NOMO-1 treated with dmso at 0.1 percent for 144 hours (cell line): ENCODE measurements at regions not wholly inside any gene's neighbourhood (a gene's known extent, or its start where the extent isn't known, plus 50 kb on each side); places are given as distances from the start of the nearest gene placed in this dataset.
"Not testable (repeated sequence)": the region's sequence is repeated elsewhere in the genome, so short reads cannot be mapped to it uniquely, and the experiment has no call there.

Experiments used
- DNase-seq: peaks from one replicate; lab custom pipeline; 2025; ENCODE audit not compliant: unreplicated experiment; lab: John Stamatoyannopoulos, UW

DNA sequence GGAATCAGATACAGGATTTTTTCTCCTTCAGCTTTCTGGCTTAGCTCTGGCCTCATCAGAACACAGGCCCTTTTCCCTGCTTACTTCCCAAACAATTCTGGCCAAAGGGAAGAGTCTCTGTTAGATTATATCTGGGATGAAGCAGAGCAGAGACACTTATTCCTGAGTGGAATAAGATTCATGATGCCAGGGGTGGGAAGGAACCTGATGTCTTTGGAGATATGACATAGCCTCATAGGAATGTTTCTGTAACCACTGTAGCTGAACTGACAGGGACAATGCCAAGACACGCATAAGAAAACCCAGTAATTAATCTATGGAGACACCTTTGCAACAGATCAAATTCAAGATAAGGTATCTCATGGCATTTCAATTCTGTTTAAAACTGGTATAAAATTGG is 177.1 kb upstream of the RAG2 start:
- no peak for DNase-seq

DNA sequence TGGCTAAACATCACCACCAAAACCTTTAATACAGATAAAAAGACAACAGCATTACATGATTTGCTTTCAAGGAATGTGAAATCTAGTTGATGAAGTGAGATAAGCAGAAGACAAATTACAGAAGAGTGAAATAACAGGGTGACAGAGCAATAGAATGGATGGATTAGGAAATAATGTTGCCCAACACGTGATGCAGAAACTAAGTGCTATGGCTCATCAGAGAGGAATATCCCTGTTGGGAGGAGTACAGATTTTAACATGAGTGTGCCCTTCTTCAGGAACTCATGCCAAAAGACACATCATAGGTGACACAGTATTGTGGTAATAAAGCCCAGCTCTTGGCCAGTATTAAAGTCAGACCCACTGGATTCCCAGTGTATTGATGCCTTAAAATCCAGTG is 176.6 kb upstream of the RAG2 start:
- DNase-seq = no peak

- no peak for DNase-seq
These were observed 165.2 kb upstream of the RAG2 start for GRCh38 chr11:36763187-36763586.

DNA sequence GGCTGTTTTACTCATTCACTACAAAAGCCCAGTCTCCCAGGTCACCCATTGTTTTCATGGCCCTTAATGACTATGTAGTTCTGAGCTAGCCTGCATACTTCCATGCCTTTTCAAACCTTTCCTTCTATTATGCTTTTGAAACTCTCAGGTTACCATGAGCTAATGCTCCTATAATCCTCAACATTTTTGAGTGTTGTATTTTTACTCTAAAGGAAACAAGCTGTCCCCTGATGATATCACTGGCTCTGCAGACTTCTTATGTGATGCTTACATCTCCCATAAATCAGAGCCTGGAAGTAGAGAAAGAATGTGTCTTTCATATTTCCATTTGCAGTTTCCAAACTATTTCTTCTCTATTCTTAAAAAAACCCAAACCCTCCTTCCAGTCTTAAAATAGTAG is 159.0 kb upstream of the RAG2 start:
- DNase-seq = no peak

GRCh38 chr11:36753960-36754359 is 155.9 kb upstream of the RAG2 start:
- no peak for DNase-seq

- no peak for DNase-seq
These were observed 154.0 kb upstream of the RAG2 start for GRCh38 chr11:36751996-36752395.

DNA sequence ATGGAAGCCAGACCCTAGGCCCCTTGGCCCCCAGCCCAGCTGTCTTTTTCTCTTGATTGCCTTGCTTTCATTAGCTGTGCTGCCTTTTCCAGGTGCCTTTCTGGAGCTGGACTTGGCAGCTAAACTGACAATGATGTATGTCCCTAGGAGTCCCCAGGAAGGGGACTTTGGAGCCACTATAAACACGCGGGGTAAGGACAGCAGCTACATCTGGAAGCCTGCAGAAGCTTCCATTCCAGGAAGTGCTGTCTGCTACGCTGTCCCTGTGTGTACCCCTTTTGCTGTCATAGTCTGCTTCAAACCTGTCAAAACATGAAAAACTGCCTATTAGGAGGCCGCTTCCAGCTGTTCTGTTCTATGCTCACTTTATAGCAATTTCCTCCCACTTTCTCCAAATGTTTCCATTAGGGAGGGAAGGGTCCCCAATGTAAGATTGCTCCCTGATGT is 153.3 kb upstream of the RAG2 start:
- DNase-seq = no peak

GRCh38 chr11:36750349-36750748 is 152.3 kb upstream of the RAG2 start:
- no peak for DNase-seq

GRCh38 chr11:36748836-36749235 is 150.8 kb upstream of the RAG2 start:
- no peak for DNase-seq

GRCh38 chr11:36746886-36747710 is 149.1 kb upstream of the RAG2 start:
- peak; percentile 79 for DNase-seq

GRCh38 chr11:36744375-36745168 is 146.5 kb upstream of the RAG2 start:
- DNase-seq = peak; percentile 57

DNA sequence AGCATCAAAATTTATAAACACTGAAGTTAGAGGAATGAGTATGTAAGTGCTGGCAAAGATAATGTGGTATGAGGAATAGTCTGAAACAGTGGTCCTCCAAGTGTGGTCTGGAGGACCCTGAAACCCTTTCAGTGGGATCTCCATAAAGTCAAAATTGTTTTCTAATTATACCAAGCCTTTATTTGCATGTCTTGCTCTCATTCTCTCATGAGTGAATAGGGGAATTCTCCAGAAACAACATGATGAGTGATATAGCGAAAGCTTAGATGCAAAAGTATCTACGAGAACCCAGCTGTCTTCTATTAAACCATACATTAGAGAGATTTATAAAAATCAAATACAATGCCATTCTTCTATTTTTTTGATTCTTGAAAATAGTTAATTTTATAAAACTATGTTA is 145.0 kb upstream of the RAG2 start:
- DNase-seq = no peak

GRCh38 chr11:36741515-36741914 is 143.5 kb upstream of the RAG2 start:
- no peak for DNase-seq

- DNase-seq = peak; percentile 44
These were observed 140.3 kb upstream of the RAG2 start for GRCh38 chr11:36738292-36738861.

DNA sequence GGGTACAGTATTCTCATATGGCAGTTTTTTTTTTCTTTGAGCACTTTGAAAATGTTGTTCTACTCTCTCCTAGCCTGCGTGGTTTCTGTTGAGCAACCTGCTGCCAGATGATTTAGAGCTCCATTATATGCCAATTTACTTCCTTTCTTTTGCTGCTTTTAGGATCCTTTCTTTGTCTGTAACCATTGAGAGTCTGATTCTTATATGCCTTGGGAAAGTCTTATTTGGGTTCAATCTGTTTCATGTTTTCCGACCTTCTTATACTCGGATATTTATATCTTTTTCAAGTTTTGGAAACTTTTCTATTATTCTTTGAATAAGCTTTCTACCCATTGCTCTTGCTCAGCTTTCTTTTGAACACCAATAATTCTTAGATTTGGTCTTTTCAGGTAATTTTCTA is 138.1 kb upstream of the RAG2 start:
- DNase-seq = no peak

GRCh38 chr11:36733721-36734120 is 135.7 kb upstream of the RAG2 start:
- DNase-seq = not testable (repeated sequence)

DNA sequence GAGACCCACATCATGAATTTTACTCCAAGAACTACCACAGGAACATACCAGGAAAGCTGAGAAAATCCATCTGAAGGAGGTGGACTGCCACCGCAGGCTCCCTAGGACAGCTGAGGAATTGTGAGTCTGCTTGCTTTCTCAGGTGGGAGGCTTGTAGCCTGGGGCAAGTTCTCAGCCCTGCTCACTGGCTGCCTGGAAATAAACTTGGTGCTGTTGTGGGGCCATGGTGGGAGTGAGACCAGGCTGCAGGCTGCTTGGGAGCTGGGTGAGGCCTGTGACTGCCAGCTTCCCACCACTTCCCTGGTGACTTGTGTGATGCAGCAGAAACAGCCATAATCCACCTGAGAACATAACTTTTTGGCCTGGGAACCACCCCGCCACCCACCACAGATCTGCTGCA is 132.7 kb upstream of the RAG2 start:
- no peak for DNase-seq

GRCh38 chr11:36729825-36730224 is 131.8 kb upstream of the RAG2 start:
- DNase-seq = no peak

- no peak for DNase-seq
These were observed 128.4 kb upstream of the RAG2 start for GRCh38 chr11:36726420-36726819.

DNA sequence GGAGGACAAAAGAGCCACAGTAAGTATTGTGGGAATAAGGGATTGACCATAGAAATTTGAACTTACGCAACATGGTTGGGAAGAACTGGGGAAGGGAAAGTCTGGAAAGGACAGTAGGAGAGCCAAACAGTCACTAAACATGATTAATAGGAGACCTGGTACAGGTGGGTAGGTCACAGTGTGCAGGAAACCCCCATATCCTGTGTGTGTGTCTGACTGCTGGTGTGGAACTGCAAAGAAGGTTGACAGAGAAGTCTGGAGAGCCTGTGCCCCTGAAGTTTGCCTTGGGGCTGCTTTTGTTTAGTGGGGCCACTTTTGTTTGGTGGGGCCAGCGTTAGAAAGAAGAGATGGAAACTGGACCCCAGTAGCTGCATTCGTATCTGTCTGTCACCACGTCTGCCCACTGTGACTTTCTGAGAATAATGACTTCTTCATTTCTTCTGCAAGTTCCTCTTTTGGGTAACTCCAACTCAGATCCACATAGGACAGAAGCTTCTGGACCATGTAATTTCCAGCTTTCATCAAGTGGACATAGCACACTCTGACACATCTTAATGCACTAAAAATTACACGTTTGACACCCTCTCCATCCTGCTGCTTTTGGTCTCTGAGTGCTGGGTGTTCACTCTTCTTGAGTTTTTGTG is 126.8 kb upstream of the RAG2 start:
- peak; percentile 29 for DNase-seq

DNA sequence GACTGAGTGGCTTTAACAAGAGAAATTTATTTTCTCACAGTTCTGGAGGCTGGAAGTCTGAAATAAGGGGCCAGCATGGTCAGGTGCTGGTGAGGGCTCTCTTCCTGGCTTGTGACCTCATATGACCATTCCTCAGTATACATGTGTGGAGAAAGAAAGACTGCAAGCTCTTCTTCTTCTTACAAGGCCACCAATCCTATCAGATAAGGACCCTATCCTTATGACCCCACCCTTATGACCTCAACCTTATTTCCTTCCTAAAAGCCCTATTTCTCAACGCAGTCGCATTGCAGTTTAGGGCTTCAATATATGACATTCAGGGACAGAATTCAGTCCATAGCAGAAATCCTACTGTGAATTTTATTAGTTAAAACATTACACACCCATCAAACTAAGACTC is 124.4 kb upstream of the RAG2 start:
- DNase-seq = no peak
